GM18867 (cell line): ENCODE measurements at regions not wholly inside any gene's neighbourhood (a gene's known extent, or its start where the extent isn't known, plus 50 kb on each side); places are given as distances from the start of the nearest gene placed in this dataset.
"Not testable (repeated sequence)": the region's sequence is repeated elsewhere in the genome, so short reads cannot be mapped to it uniquely, and the experiment has no call there.

Experiments
- ATAC-seq: cut with Tn5 transposase; IDR thresholded peaks from one replicate; pipeline ENCODE4 v1.9.1; 2021; ENCODE audit warnings: mild to moderate bottlenecking, moderate library complexity; ENCODE audit not compliant: unreplicated experiment

DNA sequence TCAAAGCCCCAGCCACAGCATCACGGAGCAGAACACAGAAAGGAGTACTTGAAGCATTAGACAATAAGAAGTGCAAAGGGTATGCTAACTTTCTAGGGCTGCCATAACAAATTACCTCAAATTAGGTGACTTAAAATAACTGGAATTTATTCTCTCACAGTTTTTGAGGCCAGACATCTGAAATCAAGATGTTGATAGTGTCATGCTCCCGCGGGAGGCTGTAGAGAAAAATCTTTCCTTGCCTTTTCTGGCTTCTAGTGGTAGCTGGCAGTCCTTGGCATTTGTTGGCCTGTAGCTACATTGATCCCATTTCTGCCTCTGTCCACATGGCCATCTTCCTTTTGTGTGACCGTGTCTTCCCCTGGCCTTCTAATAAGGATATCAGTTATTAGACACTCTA, 51.9 kb upstream of the SPDL1 start:
- no peak for ATAC-seq

DNA sequence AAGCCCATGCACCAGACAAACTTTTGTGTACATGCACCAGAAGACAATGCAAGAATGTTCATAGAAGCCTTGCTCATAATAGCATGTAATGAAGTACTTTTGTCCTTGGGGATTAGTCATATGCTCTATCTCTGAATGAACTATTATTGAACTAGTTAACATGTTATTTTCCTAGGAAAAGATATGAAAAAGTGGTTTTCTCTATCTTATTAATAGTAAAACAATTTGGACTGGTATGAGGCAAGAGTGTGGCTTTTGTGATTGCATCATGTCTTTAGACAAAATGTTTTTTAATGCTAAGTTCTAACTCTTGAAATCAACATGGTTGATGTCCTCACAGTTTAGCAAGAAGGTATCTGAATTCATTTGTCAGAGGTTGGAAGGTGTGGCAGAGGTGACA, 55.7 kb upstream of the SPDL1 start:
- no peak for ATAC-seq

DNA sequence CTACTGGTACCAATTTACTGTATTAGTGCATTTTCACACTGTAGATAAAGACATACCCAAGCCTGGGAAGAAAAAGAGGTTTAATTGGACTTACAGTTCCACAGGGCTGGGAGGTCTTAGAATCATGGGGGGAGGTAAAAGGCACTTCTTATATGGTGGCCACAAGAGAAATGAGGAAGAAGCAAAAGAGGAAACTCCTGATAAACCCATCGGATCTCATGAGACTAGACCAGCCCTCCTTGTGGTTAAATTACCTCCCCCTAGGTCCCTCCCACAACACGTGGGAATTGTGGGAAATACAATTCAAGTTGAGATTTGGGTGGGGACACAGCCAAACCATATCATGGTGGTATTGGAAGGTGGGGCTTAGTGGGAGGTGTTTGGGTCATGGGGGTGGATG, 56.5 kb upstream of the SPDL1 start:
- ATAC-seq, result no peak

DNA sequence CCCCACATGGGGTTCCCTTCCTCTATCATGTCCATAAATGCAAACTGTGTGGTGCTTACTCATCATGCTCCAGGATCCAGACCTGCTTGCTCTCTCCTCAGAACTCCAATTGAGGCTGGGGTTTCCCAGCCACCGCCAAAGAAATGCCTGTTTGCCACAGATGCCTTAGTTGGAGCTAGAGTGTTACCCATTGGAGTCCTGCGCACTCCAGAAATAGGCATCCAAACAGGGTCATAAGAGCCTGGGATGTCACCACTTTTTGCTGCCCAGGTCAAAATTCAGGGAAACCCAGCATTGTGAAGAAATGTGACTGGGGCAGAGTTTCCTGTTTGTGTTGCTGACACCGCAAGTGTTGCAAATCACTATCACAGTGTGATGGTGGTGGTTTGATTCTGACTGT, 60.7 kb upstream of the SPDL1 start:
- ATAC-seq, result no peak

DNA sequence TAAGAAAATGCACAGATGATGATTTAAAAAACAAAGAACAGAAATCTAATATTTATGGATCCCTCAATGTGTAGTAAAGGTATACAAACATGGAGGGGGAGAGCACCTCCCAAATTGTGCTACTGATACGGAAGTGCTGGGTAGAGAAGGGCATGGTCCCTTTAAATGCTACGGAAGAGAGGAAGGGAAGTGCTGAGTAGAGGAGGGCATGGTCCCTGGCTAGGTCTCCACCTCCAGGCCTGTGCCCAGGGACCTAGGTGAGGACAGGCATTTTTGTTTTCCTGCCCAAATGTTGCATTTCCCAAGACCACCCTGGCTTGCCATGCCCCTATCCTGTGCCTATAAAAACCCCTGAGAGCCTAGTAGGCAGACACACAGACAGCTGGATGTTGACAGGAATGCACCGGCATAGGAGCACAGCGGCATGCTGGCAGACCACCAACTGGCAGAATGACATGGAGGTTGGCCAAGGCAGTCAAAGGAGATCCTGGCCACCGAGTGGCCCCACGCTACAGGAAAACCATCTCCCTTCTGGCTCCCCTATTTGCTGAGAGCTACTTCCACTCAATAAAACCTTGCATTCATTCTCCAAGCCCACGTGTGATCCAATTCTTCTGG, 62.1 kb upstream of the SPDL1 start:
- ATAC-seq, result no peak

DNA sequence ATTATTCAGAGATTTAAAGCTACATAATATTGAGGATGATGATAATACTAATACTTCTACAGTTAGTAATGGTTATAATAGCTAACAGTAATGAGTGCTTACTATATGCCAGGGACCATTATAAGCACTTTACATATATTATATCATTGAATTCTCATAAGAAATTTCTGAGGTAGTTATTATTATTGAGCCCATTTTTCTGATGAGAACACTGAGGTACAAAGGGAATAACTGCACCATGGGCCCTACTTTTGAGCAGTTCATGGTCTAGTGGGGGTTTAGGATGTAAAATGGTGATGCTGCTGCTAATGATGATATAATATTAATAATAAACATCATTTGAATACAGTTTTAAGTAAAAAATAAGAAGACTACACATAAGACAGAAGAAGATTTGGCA, 64.2 kb upstream of the SPDL1 start:
- ATAC-seq, result no peak

DNA sequence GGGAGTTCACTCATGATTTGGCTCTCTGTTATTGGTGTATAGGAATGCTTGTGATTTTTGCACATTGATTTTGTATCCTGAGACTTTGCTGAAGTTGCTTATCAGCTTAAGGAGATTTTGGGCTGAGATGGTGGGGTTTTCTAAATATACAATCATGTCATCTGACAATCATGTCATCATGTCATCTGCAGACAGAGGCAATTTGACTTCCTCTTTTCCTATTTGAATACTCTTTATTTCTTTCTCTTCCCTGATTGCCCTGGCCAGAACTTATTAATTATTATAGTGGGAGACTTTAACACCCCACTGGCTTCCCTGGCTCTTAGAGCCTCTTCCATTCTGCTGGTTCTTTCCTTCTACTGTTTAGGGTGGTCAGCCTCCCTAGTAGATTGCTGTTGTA, 64.8 kb upstream of the SPDL1 start:
- ATAC-seq, result not testable (repeated sequence)

DNA sequence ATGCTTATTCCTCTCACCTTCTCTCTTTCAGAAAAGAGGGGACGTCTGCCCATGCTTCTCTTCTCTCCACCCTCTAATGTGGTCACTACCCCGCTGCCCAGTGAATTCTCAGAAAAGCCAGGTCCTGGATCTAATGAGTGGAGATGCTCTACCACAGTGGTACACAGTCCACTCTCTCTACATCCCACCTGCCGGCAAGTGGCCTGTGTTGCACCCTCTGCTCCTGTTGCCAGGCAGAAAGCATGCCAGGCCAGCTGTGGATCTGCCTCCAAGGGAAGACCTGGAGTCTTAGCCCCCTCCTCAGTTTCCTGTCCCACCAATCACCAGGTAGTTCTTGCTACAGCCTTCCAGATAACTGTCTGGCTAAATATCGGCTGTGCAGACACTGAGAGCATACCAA, 71.2 kb upstream of the SPDL1 start:
- ATAC-seq, result no peak

DNA sequence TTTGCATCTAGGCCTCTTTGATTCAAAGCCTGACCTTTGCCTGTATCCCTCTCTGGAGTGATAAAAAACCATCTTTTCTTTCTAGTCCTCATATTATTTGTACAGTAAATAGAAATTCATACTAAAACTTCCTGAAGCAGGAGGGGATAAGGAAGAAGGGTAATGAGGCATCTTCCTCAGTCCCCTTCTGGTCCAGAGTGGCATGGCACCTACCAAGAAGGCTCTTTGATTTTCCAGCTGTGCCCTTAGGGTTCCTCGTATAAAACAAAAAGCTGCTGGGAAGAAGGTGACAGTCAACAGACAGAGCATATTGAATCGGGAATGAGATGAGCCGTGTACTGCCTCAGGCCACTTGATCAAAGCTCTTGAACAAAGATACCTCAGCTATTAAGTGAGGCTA, 71.9 kb upstream of the SPDL1 start:
- ATAC-seq, result no peak

DNA sequence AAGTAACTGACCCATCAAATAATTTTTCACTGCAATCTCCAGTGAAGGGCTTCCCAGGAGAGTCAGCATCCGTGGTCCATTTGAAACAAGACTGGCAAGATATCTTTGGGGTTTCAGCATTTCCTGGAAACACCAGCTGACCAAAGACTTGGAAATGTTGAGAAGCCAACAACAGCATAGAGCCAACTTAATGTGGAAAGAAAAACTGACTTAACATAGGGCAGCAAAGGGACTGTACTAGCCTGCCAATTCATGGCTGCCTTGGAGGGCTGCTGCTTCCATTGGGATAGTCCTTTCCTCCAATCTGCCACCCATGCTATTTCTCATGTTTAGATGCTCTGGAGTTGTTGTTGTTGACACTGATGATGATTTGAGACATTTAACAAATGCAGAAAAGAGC, 76.5 kb upstream of the SPDL1 start:
- no peak for ATAC-seq

DNA sequence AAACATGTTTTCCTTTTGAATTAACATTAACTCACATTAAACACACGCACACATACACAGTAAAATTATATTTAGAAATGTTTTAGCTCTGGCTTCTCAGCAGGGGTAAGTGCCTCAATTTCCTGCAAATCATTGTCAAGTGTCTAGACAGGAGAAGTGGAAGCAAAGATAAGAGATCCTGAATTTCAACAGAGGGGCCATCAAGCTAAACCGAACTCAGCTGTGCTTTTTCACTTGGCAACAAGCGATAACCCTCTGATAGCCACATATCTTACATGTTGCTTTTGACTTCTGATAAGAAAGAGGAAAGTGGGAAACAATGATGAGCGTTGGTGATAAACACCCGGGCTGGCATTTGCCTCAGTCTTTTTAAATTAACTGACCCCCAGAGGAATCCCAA, 79.7 kb upstream of the SPDL1 start:
- no peak for ATAC-seq

DNA sequence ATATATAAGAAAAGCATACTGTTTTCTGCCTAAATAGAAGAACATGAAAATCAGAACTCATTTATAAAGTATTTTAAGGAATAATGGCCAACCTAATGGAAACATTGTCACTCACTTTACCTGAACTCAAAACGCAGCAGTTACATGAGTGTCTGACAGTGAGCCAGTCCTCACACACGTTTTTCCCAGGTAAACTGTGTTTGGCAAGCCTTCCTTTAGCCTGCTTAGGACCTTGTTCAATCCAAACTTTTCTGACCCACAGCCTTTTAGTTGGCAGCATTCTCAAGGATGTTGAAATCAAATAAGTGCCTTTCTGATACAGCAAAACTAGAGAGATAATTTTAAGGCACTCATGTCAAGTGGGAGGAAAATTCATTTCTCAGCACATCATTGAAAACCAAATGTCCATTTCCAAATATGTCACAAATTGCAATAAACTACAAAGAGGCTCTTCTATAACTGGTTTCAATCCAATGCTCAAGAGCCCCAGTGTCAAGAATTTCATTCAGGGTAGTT, 83.5 kb upstream of the SPDL1 start:
- no peak for ATAC-seq

DNA sequence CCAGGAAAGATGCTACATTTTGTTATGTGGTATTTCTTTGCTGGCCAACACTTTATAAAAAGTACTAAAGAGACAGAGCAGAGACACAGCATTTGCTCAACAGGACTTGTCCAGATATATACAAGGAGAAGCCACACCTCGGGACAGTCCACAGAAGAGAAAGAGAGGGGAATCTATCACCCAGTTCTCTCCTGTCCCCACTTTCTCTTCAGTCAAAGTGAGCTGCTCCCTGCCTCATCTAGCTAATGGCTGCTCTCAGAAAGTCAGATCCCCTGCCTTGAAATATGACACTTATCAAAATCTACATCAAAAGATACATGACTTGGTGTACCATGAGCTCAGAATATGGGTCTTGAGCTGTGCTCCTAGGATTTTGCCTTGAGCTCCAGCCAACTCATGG, 86.7 kb upstream of the SPDL1 start:
- no peak for ATAC-seq

DNA sequence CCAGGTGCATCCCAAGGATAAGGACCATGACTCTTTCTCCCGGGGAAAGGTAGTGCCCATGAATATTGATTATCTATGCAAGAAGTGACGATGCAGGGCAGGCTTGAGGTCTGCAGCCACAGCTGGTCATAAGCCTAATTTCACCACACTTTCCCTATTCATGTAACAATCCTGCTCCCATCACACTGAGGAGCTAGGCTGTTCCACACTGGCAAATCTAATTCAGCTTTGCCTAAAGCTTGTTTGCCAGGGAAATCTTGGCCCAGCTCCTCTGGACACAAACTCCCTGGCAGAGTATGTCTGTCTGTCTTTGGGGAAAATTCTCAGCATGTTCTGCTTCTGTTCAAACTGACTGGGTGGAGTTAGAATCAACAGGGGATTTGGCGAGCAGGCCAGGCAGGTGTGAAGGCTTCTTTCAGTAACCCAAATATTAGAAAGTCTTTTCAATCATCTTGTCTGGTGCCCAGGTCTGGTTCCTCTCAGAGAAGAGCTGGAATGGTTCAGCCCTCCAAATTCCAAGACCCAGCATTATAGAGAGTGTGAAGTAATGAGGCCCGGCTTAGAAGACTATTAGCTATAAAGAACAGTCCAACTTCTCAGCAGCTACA, 88.5 kb upstream of the SPDL1 start:
- no peak for ATAC-seq

DNA sequence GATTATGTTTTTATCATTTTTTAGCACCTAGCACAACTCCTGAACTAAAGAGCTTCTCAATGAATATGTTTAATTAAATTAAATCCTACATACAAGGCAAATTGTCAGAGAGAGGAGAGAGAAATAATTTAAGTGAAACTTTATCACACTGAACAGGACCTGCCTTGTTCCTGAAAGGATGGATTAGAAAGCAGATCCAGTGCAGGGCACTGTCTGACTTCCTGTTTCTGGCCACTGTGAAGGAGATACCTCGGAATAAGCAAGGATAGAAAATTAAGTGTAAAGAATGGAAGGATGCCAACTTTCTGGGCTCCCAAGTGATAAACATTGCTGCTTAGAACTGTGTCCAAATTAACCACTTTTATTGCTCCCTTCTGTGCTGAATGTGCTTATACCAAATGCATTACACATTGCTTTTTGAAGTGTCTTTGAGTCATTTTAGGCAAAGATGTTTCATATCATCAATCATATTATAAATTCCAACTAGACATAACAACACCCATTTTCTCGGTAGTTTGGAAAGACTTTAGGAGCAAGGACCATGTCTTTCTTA, 89.1 kb upstream of the SPDL1 start:
- ATAC-seq, result no peak

DNA sequence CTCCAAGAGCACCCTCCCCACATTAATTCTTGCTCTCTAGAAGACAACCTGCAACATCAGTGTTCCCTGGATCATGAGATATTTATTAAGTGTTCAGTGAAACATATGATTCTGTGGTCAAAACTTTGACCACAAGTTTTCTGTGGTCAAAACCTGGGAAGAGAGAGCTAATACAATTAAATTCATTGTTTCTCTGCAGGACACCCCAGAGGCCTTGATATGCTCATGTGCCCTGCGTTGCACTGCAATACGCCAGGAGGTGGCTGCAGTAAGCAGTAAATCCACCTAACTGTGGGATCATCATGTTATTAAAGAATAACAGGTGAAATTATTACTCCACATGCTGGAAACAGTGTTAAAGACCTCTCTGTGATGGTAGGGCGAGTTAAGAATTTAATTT, 109.3 kb upstream of the SPDL1 start:
- ATAC-seq, result no peak

DNA sequence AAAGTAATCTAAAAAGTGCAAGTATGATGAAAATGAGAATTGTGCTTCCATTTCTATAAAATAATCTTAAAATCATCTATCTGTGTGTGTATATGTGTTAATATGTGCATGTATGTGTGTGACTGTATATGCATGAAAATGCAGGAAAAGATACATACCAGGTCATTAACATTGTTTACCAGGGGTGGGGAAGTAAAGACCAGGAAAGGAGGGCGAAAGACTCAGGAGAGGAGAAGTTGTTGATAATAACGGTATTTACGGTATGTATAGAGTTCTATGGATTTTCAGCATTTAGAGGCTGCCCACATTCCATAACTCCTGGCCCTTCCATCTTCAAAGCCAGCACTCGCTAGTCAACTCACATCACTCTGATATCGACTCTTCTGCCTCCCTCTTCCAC, 111.0 kb upstream of the SPDL1 start:
- no peak for ATAC-seq

DNA sequence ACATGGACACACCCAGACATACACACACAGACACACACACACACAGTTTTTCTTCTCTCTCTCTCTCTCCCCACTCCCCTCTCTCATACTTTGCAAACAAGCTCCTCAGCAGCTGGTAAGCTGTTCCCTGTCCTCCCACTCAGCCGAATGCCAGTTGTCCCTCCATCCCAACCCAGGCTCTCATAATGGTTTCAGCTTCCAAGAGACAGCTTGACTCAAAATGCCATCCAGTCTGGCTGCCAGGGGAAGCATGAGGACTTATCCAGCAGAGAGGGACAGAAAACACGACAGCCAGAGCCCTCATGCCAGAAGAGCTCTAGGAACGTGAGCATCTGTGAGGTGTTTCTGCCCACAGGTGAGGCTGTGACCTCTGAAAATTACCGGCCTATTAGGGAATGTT, 112.6 kb upstream of the SPDL1 start:
- ATAC-seq, result no peak

DNA sequence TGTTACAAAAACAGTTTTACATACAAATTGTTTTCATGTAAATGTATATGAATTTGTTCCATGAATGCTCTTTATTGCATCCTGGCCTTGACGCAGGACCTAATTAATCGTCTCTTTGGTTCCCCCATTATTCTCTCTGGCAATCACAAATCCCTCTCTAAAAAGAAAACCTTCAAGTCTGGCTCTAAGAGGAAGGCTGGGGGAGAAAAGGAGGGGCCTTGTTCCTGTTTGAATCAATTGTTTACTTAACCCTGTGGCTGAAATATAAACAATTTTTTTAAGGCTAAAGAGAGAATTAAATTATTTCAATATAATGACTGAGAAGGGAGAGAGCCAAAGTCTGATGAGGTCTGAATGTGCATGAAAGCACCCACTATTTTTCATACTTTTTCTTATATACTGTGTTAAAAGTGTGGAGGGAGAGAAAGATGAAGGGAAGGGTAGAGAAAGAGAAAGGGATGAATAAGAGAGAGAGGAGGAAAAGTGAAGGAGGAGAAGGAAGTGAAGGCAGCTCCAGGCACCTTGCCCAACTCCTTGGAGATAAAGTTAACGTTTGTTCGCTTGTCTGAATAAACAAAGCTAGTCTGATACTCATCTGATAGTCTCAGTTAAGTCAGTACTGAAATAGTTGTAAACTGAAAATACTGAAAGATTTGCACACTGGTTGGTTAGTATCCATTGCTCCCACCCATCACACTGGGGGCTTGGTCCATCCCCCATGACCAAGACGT, 116.4 kb upstream of the SPDL1 start:
- ATAC-seq, result no peak

DNA sequence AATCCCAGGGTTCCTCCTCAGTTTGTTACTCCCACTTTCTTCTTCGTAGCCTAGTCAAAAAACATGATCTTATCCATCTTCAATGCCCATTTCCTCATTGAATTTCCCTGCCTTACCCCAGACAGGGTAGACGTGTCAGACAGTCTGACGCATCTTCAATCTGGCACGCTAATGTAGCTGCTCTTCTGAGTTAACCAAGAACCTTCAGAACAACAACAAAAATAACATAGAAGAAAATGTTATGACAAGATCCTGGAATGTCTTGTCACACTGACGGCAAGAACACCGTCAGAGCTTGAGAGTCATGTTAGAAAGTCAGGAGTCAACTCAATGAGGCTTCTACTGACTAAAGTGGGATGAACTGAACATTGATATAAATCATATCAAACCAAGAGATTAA, 122.7 kb upstream of the SPDL1 start:
- no peak for ATAC-seq

DNA sequence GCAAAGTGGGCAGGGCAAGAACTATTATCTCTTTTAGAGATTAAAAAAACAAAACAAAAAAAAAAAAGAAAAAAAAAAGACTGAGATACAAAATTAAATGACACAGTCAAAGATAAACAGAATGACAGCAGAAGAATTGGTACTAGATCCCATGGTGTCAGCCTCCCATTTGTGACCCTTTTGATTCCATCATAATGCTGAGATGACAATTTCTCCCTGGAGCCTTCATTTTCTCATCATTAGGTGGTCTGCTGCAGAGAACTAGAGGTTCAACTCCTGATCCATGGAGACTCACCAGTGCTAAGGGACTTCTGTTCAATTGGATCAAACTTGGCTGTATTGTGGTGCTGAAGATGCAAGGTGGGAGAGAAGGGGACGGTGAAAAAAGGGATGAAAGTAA, 123.5 kb upstream of the SPDL1 start:
- ATAC-seq, result no peak

DNA sequence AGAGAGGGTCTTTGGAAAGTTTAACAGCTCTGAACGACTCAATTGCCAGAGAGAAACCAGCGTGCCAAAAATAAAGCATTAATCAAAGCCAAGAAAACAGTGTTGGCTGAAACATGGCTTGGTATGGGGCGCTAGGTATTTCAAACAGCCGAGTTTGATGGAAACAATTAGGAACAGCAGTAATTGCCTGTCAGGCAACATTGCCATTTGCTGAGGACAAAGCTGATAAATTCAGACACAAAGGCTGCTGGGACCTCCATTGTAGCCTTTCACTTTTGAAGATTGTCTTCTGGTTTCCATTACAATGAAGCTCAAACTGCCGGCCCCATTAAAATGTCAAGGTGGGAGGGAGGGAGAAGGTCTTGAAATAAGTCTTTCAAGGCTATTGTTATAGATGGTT, 125.4 kb upstream of the SPDL1 start:
- no peak for ATAC-seq
